HG03066 (cell line): ENCODE measurements at regions not wholly inside any gene's neighbourhood (a gene's known extent, or its start where the extent isn't known, plus 50 kb on each side); places are given as distances from the start of the nearest gene placed in this dataset.
"Not testable (repeated sequence)": the region's sequence is repeated elsewhere in the genome, so short reads cannot be mapped to it uniquely, and the experiment has no call there.

ENCODE experiments used
- ATAC-seq: cut with Tn5 transposase; IDR thresholded peaks from one replicate; pipeline ENCODE4 v1.9.1; 2021; ENCODE audit warnings: low read depth; ENCODE audit not compliant: unreplicated experiment

DNA sequence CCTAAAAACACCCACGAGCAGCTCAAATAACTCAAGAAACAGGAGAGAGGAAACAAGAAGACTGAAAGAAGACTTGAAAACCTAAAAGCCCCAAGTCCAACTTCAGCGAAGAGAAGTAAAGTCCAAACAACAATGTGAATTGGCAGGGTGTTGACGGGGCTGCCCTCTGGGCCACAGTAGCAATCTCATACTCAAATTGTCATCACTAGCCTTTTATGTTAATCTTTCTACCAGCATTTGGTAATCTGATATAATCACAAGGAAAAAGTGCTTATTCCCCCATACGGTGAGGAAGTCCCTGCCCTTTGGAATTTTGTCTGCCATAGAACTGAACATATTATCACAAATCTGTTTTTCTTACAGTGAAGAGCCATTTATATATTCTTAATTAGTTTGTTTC, 51.5 kb upstream of the IFNE start:
- ATAC-seq = no peak

DNA sequence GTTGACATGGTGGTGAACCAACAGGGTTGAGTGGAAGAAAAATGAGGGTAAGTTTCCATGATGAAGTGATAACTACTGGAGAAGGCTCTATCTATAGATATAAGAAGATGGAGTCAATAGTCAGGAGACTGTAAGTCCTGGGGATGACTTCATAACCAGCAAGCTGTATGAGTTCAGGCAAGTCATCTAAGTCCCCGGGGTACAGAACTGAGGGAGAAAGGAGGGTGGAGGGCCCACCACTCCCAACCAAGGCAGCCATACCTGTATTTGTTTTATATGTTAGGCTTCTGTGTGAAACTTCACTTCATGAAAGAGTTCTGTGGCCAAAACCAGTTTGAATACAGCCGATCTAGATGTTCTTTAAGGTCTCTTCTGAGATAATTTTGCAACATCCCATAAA, 53.3 kb upstream of the IFNE start:
- ATAC-seq = no peak

DNA sequence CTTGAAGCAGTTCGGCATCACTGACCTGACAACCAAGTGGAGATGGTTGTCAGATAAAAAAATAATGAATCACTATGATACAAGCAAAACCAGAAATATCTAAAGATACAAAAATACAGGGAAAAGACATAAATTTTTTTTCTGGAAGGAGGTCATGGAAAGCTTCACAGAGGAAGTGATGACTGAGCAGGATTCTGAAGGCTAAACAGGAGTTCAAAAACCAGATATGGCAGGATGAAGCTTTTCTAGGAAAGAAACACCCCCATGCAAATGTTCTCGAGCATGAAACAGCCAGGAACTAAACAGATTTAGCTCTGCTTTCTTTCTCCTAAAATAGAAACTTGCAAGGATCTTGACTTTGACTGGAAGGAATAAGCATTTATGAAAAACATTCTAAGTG, 60.7 kb upstream of the IFNE start:
- ATAC-seq = no peak

DNA sequence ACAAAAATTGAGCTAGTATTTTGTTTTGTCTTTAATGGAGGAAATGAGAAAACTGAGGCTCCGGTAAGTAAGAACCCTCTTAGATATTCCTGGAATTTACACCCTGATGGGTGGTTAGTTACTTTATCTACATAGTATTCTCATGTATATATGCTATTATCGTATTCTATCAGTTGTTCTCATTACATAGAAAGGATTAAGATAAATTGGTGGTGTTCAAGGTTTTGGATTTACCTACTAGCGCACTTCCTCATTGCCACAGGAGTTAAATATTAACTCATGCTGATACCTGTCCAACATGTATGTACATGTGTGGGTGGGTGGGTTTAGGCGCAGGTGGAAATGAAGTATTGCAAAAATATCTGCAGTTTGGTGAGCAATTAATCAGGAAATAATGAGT, 61.1 kb upstream of the IFNE start:
- no peak for ATAC-seq

DNA sequence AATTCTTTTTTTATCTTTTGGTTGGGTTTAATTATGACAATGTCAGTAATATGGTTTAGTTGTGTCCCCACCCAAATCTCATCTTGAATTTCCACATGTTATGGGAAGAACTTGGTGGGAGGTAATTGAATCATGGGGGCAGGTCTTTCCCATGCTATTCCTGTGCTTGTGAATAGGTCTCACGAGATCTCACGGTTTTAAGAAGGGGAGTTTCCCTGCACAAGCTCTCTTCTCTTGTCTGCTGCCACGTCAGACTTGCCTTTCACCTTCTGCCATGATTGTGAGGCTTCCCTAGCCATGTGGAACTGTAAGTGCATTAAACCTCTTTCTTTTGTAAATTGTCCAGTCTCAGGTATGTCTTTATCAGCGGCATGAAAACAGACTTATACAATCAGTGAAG, 61.7 kb upstream of the IFNE start:
- not testable (repeated sequence) for ATAC-seq

DNA sequence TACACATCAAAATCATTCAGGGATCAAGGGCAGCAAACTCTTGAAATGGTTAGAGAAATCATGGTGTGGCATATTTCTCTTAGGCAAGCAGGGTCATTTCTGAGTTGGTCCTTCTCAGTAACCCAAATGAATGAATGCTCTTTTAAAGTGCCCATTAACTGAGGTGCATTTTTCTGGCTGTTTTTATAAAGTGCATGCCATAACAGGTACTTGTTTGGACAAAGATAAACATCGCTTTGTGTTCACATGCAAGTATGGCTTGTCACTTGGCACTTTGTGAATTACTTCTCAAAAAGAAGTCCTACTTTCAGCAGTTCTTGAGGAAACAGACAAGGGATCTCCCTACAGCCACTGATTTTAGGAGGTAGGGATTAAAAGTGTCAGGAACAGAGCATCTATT, 64.8 kb upstream of the IFNE start:
- no peak for ATAC-seq

DNA sequence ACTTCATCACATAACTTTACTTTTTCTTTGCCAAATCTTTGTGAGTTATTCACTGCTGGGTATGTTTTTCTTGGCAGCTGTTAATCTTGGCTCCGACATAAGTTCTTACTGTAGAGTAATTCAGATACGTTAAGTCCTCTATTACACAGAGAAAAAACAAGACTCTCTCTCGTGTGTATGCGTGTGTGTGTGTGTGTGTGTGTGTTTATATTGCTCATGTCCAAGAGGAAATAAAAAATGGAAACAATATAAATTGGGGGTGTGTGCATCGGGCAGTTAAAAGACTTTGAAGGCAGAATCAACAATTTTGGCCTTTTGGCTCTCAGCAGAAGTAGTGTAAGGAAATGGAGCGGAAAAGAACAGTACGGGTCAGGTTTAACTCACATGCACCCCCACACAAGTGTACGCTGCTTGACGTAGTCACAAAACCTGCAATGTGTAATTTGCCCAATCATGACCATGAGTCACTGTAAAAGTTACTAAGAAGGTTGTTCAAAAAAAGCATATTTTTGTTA, 67.2 kb upstream of the IFNE start:
- no peak for ATAC-seq

DNA sequence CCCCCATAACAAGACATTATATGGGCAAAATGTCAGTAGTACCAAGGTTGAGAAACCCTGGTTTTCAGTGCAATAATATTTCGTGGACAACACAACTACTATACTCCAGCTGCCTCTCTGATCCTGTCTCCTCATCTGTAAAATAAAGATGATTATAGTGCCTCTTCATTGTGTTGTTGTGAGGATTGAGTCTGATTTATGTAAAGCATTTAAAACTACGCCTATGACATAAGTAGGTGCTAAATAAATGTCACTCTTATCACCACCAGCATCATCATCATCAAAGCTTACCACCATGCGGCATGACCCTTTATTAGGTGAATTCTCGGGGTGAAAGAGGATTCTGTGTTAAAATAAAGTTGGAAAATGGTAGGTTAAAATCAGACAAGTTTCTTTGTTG, 67.8 kb upstream of the IFNE start:
- ATAC-seq = no peak

DNA sequence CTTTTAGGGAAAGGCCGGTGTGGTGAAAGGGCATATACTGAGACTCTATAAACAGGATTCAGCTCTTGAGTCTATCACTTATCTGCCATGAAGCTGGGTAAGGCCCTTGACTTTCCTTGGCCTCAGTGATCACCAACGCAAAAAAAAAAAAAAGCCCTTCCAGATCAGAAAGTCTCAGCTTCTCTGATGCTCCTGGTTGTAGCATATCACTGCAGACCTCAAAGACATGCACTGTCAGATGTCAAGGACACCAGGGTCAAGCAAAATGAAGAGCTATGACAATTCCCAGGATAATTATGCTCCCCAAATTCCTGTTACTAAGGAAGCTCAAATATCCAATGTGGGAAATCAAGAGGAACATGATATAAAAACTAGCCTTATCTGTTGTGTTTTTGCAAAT, 68.3 kb upstream of the IFNE start:
- ATAC-seq = no peak

DNA sequence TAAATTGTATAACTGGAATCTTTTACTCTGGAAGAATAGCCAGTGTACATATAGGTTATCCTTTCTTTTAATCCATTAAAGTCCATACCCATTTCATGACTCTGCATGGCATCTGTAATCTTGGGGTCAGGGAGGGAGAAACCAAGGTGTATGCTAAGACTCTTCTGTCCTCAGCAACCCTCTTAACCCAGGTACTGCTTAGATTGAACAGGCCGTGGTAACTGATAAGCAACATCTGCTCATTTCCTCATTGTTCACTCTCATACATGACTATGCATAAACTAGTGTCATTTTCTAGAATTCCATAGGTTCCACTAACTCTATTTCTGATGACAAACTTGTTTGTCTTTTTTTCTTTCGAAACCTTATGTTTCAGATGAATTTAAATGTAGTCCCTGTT, 69.3 kb upstream of the IFNE start:
- ATAC-seq = no peak

DNA sequence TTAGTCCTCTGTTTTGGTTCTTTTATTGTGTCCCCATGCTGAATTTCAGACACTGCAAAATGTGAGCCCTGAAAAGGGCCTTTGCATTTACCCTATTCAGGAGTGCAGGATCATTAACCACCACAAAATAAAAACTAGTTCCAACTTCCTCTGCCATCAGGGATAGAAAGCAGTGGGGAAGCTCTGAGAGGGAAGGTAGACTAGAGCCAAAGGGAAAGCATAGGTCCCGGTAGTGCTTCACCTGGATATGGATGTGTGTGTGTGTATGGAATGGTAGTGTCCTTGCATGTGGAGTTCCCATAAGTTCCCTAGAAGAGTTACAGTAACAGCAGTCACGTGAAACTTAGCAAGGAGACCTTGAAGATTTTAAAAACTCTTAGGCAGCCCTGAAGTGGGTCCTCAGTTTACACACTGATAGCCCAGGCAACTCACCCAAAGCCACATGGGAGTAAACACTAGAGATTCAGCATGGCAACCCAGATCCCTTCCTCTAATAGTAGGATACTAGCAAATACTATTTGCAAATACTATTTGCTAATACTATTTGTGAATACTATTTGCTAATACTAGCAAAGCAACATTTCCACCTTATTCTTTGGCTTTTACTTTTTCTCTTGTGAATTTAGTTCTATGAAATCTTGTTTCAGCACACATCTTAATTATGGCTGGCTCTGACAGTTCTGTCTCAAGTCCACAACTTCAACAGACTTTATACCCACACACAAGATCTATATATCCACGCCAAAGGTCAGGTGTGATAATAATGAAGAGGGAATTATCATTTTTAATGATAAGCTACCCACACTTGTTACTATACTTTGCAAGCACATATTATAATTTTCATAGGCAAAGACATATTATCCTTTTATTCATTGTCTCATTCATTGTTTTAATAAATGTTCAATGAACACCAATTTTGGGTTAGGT, 70.4 kb upstream of the IFNE start:
- ATAC-seq = no peak

DNA sequence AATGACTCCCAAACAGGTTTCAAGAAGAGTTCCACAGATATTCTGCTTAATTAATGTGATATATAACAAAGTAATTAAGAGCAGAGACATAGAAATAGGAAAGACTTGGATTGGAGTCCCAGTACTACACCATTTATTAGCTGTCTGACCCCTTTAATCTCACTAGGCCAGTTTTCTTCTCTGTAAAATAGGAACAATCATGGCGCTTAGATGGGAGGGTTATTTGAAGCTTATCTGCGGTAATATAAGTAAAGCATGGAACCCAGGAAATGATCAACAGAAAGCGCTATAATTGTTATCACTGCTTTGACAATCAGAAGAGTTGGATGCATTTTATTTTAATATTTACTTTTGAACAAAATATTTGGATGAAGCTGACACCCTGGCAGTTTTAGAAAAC, 71.3 kb upstream of the IFNE start:
- ATAC-seq = no peak

DNA sequence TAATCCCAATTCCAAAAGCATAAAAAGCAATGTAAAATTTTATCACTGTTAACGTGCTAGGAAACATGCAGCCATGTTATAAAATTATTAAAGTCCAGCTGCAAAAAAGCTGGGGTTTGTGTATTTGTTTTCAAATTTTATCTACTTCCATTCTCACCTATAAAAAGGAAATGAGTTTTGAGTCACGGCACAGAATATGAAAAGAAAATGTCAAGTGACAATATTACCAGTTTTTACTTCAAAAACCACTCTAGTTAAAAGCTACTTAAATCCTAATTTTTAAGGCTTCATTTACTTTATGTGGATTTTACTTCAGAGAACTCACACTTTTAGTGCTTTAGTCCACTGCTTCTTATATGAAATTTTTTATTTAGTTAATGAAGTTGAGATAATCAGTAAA, 72.7 kb upstream of the IFNE start:
- no peak for ATAC-seq

DNA sequence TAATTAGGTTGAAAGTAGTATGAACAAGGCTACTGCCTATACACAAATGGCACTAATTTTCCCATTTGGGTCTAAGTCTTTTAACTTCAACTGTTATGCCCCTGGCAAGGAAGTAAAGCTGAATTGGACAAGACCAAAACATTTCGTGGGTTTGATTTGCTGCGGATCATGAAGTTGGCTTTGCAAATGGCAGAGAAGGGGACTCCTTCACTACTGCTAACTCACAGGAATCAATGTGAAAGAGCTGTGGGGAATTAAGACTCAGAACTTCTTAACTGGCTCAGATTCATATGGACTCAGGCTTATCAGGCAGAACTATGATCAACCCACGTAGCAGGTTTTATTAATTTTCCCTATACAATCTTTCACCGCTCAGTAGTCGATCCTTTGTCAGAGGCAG, 73.8 kb upstream of the IFNE start:
- no peak for ATAC-seq

DNA sequence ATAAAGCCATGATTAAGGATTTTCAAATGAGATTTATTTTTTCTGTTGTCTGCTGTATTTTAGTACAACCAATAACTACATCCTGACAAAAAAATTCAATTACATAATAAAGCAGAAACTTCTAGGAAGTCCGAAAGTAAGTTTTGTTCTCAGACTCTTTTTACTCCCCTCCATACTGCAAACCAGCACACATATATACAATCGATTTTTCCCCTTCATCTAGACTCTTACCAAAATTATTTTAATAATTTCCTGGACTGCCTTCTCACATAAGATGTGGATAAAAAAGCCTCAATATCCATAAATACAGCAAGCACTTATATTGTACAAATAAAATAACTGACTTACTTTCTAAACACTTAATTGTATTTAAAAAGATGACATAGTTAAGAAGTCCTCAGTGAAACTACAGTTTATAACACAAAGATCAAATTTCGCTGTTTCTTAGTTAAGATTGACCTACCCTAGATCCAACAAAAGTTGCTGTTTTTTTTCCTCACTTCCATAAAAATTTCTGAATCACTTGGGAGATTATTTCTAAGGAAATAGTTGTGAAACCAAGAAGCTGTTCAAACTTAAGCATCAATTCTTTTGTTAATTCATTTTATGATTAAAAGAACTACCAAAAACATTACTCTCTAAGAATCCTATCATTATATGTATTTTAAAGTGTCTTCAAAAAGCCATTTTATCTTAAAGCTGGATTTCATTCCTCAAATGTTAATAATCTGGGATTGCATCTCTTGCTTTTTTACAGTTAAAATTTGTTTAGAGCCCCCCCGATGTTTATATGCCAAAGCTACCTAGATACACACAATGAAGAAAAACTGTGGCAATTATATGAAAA, 74.7 kb upstream of the IFNE start:
- no peak for ATAC-seq

DNA sequence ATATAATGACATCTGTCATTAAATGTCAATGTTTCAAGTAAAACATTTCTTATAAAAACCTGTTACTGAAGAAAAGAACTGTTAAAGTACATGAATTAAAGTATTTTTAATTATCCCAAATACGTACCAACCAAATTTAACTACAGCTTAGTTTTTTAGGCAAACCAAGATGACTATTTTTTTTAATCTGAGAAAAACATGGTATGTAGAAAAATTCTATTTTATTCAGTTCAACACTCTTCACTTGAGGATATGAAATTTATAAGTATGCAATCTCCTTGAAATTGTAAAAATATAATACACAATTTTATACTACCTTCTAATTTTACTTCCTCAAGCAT, 75.3 kb upstream of the IFNE start:
- no peak for ATAC-seq

DNA sequence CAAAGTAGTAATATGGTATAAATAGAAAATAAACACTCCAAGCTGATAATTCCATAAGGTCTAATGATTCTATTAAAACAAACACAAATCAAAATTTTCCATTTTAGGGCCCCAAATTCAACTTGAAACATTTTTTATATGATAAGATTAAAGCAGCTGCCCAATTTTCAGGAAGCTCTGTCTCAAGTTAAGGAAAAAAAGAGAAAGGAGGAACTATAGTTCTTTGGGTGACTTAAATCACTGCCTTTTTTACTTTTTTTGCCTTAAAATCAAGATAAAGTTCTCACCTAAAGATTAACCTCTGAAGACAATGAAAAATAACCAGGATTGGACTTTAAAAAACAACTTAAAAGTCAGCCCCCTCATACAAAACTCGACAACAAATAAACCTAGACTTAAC, 76.0 kb upstream of the IFNE start:
- no peak for ATAC-seq

DNA sequence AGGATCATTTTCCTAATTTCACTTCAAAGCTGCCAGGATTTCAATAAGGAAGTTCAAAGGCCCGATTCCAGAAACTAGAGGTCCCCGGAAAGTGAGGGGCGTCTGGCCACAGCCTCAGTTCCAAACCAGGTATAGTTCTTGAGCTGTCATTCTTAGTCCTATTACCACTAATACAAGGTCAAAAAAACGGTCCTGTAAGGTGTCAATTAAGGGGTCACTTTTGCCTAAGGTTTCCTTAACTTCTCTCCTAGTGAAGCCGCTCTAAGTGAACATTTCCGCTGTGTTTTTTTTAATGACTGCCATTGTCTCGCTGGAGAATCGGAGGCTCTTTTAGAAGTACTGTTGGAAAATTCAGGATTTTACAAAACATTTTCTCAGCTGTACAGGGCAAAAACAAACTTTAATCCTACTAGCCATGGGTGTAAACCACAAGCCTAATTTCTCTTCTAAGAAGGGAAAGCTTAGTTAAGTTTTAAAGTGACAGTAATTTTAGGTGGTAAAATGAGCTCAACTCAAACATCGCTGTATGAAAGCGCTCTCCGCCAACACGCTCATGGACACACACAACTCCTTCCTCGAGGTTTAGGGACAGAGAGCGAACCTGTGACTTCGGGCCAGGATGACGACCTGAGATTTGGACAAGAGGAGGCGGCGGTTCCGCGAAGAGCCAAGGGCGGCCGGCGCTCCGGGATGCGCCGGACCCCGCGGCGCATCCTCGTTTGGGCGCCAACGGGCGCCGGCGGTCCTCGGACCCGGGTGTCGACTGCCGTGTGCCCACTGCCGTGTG, 76.7 kb upstream of the IFNE start:
- peak; percentile 24 for ATAC-seq

DNA sequence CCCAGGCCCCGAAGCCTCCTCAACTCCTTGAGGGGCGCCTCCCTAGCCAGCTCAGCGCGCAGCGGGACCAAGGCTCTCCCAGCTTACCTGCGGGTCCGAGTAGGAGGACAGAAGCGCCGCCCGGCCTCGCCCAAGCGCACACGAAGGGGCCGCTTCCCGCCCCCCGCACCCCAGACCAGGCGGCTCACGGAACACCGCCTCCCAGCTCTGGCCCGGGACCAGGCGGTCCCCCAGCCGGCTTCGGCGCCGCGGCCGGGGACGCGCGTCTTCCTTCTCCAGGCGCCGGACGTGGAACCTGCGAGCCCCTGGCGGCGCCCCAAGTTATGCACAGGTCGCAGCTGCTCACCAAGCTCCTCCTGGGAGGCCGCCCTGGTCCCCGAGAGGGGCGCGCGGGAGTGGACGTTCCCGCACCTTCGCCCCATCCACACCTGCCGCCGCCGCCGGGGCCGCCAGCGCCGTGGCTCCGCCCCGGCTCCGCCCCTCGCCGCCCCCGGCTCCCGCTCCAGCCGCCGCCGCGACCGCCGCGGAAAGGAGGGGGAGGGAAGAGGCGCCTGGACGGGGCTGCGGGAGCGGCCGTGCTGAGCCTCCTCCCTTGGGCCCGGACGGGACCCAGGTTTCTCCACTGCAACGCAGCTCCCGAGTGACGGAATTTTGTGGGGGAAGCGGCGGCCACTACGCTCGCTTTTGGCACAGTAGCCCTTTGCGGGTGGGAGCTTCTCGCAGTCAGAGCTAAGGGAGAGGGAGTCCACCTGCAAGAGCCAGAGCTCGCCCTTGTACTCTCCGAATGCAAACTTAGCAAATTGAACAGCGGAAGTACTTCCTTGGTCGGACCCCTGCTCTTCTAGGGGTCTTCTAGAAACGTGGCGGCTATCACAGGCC, 77.5 kb upstream of the IFNE start:
- peak; percentile 62 for ATAC-seq

DNA sequence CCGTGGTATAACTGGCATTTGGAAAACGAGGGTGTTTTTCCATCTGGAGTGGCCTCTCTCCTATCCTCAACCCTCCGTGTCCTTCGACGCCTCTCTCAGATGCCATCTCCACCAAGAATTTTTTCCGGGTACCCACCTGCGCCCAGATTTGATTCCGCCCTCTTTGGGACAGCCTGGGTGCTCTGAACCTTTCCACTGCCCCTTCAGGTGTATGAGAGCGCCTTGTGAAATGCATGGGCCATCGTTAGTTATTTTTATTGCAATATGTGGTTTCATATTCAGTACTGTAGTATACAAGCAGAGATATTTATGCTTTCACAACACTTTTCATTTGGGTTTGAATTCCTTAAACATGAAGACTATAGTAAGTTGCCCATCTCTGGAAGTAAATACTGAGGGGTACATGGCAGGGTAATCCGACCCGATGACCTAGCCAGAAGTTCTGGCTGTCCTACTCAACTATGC, 78.2 kb upstream of the IFNE start:
- ATAC-seq = no peak
